Inflammatory macrophage treated with lipopolysaccharide for 1 hour (primary cell): ENCODE measurements at regions not wholly inside any gene's neighbourhood (a gene's known extent, or its start where the extent isn't known, plus 50 kb on each side); places are given as distances from the start of the nearest gene placed in this dataset.
"Not testable (repeated sequence)": the region's sequence is repeated elsewhere in the genome, so short reads cannot be mapped to it uniquely, and the experiment has no call there.

ENCODE experiments used
- DNase-seq, 2 donors: peaks; one replicate each; pipeline ENCODE4 v3.0.0-alpha.2; 2020 to 2022

GRCh38 chr2:223474893-223475292, 127.3 kb downstream of the SCG2 start:
- DNase-seq, result no peak

- no peak for DNase-seq
These were observed 126.3 kb downstream of the SCG2 start for GRCh38 chr2:223475901-223476300.

- no peak for DNase-seq
These were observed 124.8 kb downstream of the SCG2 start for GRCh38 chr2:223477318-223477717.

GRCh38 chr2:223481486-223481885, 120.7 kb downstream of the SCG2 start:
- DNase-seq, result no peak

- no peak for DNase-seq
These were observed 115.4 kb downstream of the SCG2 start for GRCh38 chr2:223486751-223487150.

- DNase-seq, result no peak
These were observed 114.8 kb downstream of the SCG2 start for GRCh38 chr2:223487214-223487846.

- DNase-seq, result no peak
These were observed 113.3 kb downstream of the SCG2 start for GRCh38 chr2:223488814-223489213.

- no peak for DNase-seq
These were observed 107.7 kb downstream of the SCG2 start for GRCh38 chr2:223494496-223494895.

GRCh38 chr2:223494942-223495341, 107.2 kb downstream of the SCG2 start:
- no peak for DNase-seq

GRCh38 chr2:223496853-223497252, 105.3 kb downstream of the SCG2 start:
- not testable (repeated sequence) for DNase-seq

GRCh38 chr2:223500709-223501108, 101.5 kb downstream of the SCG2 start:
- no peak for DNase-seq

GRCh38 chr2:223501641-223502040, 100.5 kb downstream of the SCG2 start:
- no peak for DNase-seq

GRCh38 chr2:223503746-223504145, 98.4 kb downstream of the SCG2 start:
- DNase-seq, result no peak

- DNase-seq, result no peak
These were observed 93.8 kb downstream of the SCG2 start for GRCh38 chr2:223508372-223508771.

- no peak for DNase-seq
These were observed 91.4 kb downstream of the SCG2 start for GRCh38 chr2:223510713-223511112.

- DNase-seq, result no peak
These were observed 91.0 kb downstream of the SCG2 start for GRCh38 chr2:223511168-223511567.

GRCh38 chr2:223513771-223514455, 88.2 kb downstream of the SCG2 start:
- no peak for DNase-seq

GRCh38 chr2:223519471-223519870, 82.7 kb downstream of the SCG2 start:
- DNase-seq, result no peak

GRCh38 chr2:223522796-223523195, 79.4 kb downstream of the SCG2 start:
- DNase-seq, result no peak

GRCh38 chr2:223523551-223524001, 78.6 kb downstream of the SCG2 start:
- DNase-seq, result no peak

GRCh38 chr2:223524066-223524465, 78.1 kb downstream of the SCG2 start:
- DNase-seq, result no peak

GRCh38 chr2:223526106-223526505, 76.1 kb downstream of the SCG2 start:
- no peak for DNase-seq

GRCh38 chr2:223528036-223528435, 74.1 kb downstream of the SCG2 start:
- no peak for DNase-seq

- DNase-seq, result no peak
These were observed 72.5 kb downstream of the SCG2 start for GRCh38 chr2:223529696-223530095.

GRCh38 chr2:223530811-223531210, 71.3 kb downstream of the SCG2 start:
- DNase-seq, result no peak
